ENCODE measurements at regions not wholly inside any gene's neighbourhood (a gene's known extent, or its start where the extent isn't known, plus 50 kb on each side); places are given as distances from the start of the nearest gene placed in this dataset.
A peak's percentile ranks its signal among the peaks of the same experiment; 100 is the strongest.

DNA sequence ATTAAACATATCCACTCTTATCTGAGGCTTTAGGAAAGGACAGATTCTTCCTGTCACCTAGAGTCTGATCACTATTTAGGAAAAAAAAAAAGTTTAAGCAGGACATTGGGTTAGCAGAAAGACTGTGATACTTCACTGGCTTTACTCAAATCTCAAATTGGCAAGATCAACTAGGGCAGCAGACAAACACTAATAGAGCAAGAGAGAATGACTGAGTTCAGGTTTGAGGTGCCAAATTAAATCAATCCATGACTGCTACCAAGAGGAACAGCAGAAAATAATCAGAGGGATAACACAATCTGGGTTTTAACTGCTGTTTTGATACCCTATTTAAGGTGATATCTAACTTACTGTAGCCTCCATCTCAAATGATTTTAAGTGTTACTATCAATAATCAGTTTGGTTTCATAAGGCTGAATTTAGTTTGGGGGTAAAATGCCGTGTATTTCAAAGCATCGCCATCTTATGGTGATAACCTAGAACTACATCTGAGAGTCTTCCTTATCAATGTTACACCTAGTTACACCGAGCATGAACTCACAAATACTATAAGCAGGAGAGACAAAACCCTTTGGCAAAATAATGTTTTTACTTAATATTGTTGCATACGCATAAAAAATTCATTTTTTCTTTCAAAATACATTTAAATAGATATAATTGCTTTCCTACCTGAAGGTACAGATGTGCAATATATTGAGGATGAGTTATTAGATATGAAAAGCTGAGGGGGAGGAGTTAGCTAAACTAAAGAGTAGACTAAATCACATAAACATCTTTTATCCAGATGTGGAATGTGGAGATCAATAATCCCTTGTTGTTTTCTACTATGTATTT lies 286.4 kb upstream of the CDH12 start:
- ChIA-PET CTCF (interaction anchor here (0.6 kb wide), 1 partner anchor 222 kb away, joined by 4 read pairs; no protein-coding TSS in a partner anchor), POLR2A (ENCODE audit: unreplicated experiment) (no interaction called here)
- no TSS peak for BruUV-seq (replicated peaks)
- H3K36me3 ChIP-seq (ENCODE audit: low read depth) = no peaks in the 10 kb centered on the region
- H2AFZ ChIP-seq = no peak overlapping the region
- H3K9me3 ChIP-seq (ENCODE audit: insufficient read depth, low read depth) = no peaks in the 10 kb centered on the region
- intact Hi-C loops (cut with micrococcal nuclease; ENCODE audit: unreplicated experiment) = loop anchor here (1.0 to 5.0 kb wide), 2 partner anchors 1220 to 1327 kb away; no protein-coding TSS in a partner anchor
- H3K27ac ChIP-seq = no peak overlapping the region
- no peak overlapping the region for H3K4me3 ChIP-seq
- no peaks in the 10 kb centered on the region for H3K9me2 ChIP-seq (ENCODE audit: insufficient read depth)
- H3K27me3 ChIP-seq (ENCODE audit: insufficient read depth, low read depth) = no peaks in the 10 kb centered on the region
- no peak overlapping the region for H3K4me2 ChIP-seq
- DNase-seq = no peak
- H4K20me1 ChIP-seq (ENCODE audit: insufficient read depth) = no peaks in the 10 kb centered on the region
- no peaks in the 10 kb centered on the region for H3K4me1 ChIP-seq (replicated peaks; ENCODE audit: insufficient read depth)
- TF ChIP-seq, protein P1, sequence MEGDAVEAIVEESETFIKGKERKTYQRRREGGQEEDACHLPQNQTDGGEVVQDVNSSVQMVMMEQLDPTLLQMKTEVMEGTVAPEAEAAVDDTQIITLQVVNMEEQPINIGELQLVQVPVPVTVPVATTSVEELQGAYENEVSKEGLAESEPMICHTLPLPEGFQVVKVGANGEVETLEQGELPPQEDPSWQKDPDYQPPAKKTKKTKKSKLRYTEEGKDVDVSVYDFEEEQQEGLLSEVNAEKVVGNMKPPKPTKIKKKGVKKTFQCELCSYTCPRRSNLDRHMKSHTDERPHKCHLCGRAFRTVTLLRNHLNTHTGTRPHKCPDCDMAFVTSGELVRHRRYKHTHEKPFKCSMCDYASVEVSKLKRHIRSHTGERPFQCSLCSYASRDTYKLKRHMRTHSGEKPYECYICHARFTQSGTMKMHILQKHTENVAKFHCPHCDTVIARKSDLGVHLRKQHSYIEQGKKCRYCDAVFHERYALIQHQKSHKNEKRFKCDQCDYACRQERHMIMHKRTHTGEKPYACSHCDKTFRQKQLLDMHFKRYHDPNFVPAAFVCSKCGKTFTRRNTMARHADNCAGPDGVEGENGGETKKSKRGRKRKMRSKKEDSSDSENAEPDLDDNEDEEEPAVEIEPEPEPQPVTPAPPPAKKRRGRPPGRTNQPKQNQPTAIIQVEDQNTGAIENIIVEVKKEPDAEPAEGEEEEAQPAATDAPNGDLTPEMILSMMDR (conservative IDR thresholded peaks at IDR 0.05) = peak; percentile 66
- TF ChIP-seq EZH2 (IDR thresholded peaks at IDR 0.05; ENCODE audit: low read depth) = no peak
- no peaks in the 10 kb centered on the region for H3K79me2 ChIP-seq (ENCODE audit: low read depth)
- H3F3A ChIP-seq (ENCODE audit: insufficient read depth, low read depth) = no peaks in the 10 kb centered on the region

DNA sequence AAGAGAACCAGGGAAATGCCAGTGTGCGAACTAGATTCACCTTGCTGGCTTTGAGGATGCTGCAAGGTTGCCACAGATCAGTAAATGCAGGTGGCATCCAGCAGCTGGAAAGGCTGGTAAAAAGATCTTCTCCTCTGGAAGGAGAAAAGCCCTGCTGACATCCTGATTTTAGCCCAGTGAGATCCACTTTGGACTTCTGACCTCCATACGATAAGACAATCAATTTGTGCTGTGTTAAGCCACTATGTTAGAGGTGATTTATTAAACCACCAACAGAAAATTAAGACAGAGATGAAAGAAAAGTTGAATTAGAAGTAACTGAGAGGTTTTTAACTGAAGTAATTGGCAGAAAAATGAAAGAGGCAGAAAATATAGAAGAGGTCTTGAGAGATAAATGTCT lies 283.8 kb upstream of the CDH12 start:
- no peaks in the 10 kb centered on the region for H3K9me2 ChIP-seq (ENCODE audit: insufficient read depth)
- no peak for DNase-seq
- H3F3A ChIP-seq (ENCODE audit: insufficient read depth, low read depth) = no peaks in the 10 kb centered on the region
- no peaks in the 10 kb centered on the region for H3K4me1 ChIP-seq (replicated peaks; ENCODE audit: insufficient read depth)
- no peaks in the 10 kb centered on the region for H4K20me1 ChIP-seq (ENCODE audit: insufficient read depth)
- no peaks in the 10 kb centered on the region for H3K9me3 ChIP-seq (ENCODE audit: insufficient read depth, low read depth)
- H3K36me3 ChIP-seq (ENCODE audit: low read depth) = no peaks in the 10 kb centered on the region
- no peak overlapping the region for H3K4me3 ChIP-seq
- CTCF ChIA-PET = no interaction called here
- H3K27ac ChIP-seq = no peak overlapping the region
- no peaks in the 10 kb centered on the region for H3K79me2 ChIP-seq (ENCODE audit: low read depth)
- H3K27me3 ChIP-seq (ENCODE audit: insufficient read depth, low read depth) = no peaks in the 10 kb centered on the region
- H2AFZ ChIP-seq = no peak overlapping the region
- no TSS peak for BruUV-seq (replicated peaks)
- H3K4me2 ChIP-seq = no peak overlapping the region
- POLR2A ChIA-PET (ENCODE audit: unreplicated experiment) = no interaction called here
- intact Hi-C loops (cut with micrococcal nuclease; ENCODE audit: unreplicated experiment) = loop anchor here (5.0 kb wide), 1 partner anchor 1325 kb away; no protein-coding TSS in a partner anchor
- no peak for TF ChIP-seq EZH2 (IDR thresholded peaks at IDR 0.05; ENCODE audit: low read depth)
- TF ChIP-seq, protein P1 (conservative IDR thresholded peaks at IDR 0.05) = no peak

DNA sequence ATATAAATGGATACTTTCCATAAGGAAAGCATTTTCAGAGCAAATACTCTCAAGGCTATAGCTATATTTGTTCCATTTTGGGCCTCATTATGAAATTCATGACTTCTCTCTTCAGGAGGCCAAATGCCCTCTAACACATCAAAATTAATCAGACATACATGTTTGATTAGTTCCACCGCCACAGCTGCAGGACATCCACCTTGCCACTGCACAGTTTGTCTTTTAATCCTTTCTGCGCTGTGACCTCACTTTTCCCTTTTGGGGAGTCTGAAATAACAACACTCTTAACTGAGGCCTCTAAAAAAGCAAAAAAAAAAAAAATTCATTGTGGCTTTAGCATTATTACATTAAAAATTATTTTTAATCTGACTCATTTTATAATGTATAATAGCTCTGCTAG lies 279.1 kb upstream of the CDH12 start:
- H4K20me1 ChIP-seq (ENCODE audit: insufficient read depth) = no peaks in the 10 kb centered on the region
- no peaks in the 10 kb centered on the region for H3K27me3 ChIP-seq (ENCODE audit: insufficient read depth, low read depth)
- DNase-seq = no peak
- no peaks in the 10 kb centered on the region for H3K4me1 ChIP-seq (replicated peaks; ENCODE audit: insufficient read depth)
- CTCF ChIA-PET = no interaction called here
- BruUV-seq (replicated peaks) = no TSS peak
- TF ChIP-seq, protein P1 (conservative IDR thresholded peaks at IDR 0.05) = no peak
- no peak for TF ChIP-seq EZH2 (IDR thresholded peaks at IDR 0.05; ENCODE audit: low read depth)
- H3K9me2 ChIP-seq (ENCODE audit: insufficient read depth) = no peaks in the 10 kb centered on the region
- intact Hi-C loops (cut with micrococcal nuclease; ENCODE audit: unreplicated experiment) = no loop called here
- no peak overlapping the region for H3K4me3 ChIP-seq
- POLR2A ChIA-PET (ENCODE audit: unreplicated experiment) = interaction anchor here (0.6 kb wide), 1 partner anchor 81 kb away, joined by 3 read pairs; no protein-coding TSS in a partner anchor
- H3K36me3 ChIP-seq (ENCODE audit: low read depth) = no peaks in the 10 kb centered on the region
- H3K4me2 ChIP-seq = no peak overlapping the region
- no peak overlapping the region for H2AFZ ChIP-seq
- H3F3A ChIP-seq (ENCODE audit: insufficient read depth, low read depth) = no peaks in the 10 kb centered on the region
- H3K79me2 ChIP-seq (ENCODE audit: low read depth) = no peaks in the 10 kb centered on the region
- no peak overlapping the region for H3K27ac ChIP-seq
- no peaks in the 10 kb centered on the region for H3K9me3 ChIP-seq (ENCODE audit: insufficient read depth, low read depth)

Data from PC-9 (cell line).